MCF 10A (cell line): ENCODE measurements at regions not wholly inside any gene's neighbourhood (a gene's known extent, or its start where the extent isn't known, plus 50 kb on each side); places are given as distances from the start of the nearest gene placed in this dataset.

Source experiments
- BruUV-seq: library from RNA; stranded (reverse); fragments of 400-500 nt; replicated peaks from 2 replicates; lab custom pipeline; 2021; lab: Mats Ljungman, UMichigan
- CTCF ChIA-PET: fragments of 300-600 bp; sonication (Branson Sonifier 250); formaldehyde crosslinking; extraction: SDS; loops from one replicate; lab custom pipeline; 2021; ENCODE audit warnings: antibody characterized with exemption, inconsistent platforms; lab: Yijun Ruan, JAX
- POLR2A ChIA-PET: fragments of 300-600, 350-650 bp; sonication (Branson Sonifier 250); formaldehyde crosslinking; extraction: SDS; loops from one replicate; lab custom pipeline; 2020; ENCODE audit warnings: antibody characterized with exemption, inconsistent platforms; lab: Yijun Ruan, JAX
- DNase-seq: peaks from one replicate; pipeline ENCODE4 v3.0.0-alpha.2; 2018; ENCODE audit not compliant: unreplicated experiment
- H3K27ac Mint-ChIP-seq: one replicate; pipeline ENCODE4 v1.8.0; 2022; ENCODE audit warnings: mild to moderate bottlenecking, low read depth, mixed read lengths; ENCODE audit not compliant: unreplicated experiment
- H3K27me3 Mint-ChIP-seq: one replicate; pipeline ENCODE4 v1.8.0; 2022; ENCODE audit warnings: mixed read lengths; ENCODE audit not compliant: insufficient read depth, unreplicated experiment
- H3K36me3 Mint-ChIP-seq: one replicate; pipeline ENCODE4 v1.8.0; 2022; ENCODE audit warnings: mild to moderate bottlenecking, moderate library complexity, mixed read lengths; ENCODE audit not compliant: insufficient read depth, unreplicated experiment
- H3K4me1 Mint-ChIP-seq: one replicate; pipeline ENCODE4 v1.8.0; 2022; ENCODE audit warnings: mixed read lengths; ENCODE audit not compliant: insufficient read depth, unreplicated experiment
- H3K4me3 Mint-ChIP-seq: one replicate; pipeline ENCODE4 v1.8.0; 2022; ENCODE audit warnings: mild to moderate bottlenecking, moderate library complexity, mixed read lengths; ENCODE audit not compliant: unreplicated experiment
- H3K9me3 Mint-ChIP-seq: one replicate; pipeline ENCODE4 v1.8.0; 2022; ENCODE audit warnings: mixed read lengths; ENCODE audit not compliant: unreplicated experiment
- intact Hi-C: fragments of 100-400 bp; cut with micrococcal nuclease; formaldehyde crosslinking; loops from 2 replicates; pipeline ENCODE4 v1.14.1; 2022
- TF ChIP-seq, protein P1 (sequence below): fragments of 200-600 bp; IDR thresholded peaks from one replicate; pipeline ENCODE4 v1.8.0; 2022; ENCODE audit warnings: antibody characterized with exemption, mild to moderate bottlenecking; ENCODE audit not compliant: unreplicated experiment

DNA sequence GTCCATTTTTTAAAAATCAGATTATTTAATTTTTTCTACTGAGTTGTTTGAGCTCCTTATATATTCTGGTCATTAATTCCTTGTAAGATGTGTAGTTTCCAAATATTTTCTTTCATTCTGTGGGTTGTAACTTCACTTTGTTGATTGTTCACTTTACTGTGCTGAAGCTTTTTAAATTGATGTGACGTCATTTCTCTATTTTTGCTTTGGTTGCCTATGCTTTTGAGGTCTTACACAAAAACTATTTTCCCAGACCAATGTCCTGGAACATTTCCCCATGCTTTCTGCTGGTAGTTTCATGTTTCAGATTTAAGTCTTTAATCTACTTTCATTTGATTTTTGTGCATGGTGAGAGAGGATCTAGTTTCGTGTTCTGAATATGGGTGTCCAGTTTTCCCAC is 753.6 kb downstream of the TRIML1 start:
- H3K4me1 Mint-ChIP-seq: no peaks in the 10 kb centered on the region
- no TSS peak for BruUV-seq
- intact Hi-C loops: no loop called here
- ChIA-PET POLR2A (no interaction called here), CTCF (interaction anchor here (0.7 kb wide), 1 partner anchor 377 kb away, joined by 11 read pairs; no protein-coding TSS in a partner anchor)
- H3K9me3 Mint-ChIP-seq: peaks cover 6% of the 10 kb centered on the region
- no peaks in the 10 kb centered on the region for H3K36me3 Mint-ChIP-seq
- no peak for DNase-seq
- no peaks in the 10 kb centered on the region for H3K27me3 Mint-ChIP-seq
- H3K4me3 Mint-ChIP-seq: no peak overlapping the region
- TF ChIP-seq, protein P1, sequence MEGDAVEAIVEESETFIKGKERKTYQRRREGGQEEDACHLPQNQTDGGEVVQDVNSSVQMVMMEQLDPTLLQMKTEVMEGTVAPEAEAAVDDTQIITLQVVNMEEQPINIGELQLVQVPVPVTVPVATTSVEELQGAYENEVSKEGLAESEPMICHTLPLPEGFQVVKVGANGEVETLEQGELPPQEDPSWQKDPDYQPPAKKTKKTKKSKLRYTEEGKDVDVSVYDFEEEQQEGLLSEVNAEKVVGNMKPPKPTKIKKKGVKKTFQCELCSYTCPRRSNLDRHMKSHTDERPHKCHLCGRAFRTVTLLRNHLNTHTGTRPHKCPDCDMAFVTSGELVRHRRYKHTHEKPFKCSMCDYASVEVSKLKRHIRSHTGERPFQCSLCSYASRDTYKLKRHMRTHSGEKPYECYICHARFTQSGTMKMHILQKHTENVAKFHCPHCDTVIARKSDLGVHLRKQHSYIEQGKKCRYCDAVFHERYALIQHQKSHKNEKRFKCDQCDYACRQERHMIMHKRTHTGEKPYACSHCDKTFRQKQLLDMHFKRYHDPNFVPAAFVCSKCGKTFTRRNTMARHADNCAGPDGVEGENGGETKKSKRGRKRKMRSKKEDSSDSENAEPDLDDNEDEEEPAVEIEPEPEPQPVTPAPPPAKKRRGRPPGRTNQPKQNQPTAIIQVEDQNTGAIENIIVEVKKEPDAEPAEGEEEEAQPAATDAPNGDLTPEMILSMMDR: no peak
- no peak overlapping the region for H3K27ac Mint-ChIP-seq

DNA sequence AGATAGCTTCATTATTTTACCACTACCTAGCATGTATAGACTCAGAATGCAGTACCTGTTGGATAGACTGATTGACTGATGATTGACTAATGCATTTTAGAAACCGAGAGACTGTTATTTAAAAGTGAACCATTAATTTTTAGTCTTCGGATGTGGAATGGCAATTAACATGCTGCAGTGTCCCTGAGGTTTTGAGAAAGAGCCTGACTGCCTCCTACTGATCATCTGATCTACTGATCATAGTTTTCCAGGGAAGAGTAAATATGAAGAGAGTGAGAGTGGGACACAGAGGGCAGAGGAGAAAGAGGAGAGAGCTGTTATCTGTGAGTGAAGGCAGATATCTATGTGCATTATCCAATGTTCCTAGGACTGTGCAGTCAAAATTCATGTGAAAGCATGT is 764.7 kb downstream of the TRIML1 start:
- no peak overlapping the region for H3K4me3 Mint-ChIP-seq
- intact Hi-C loops: no loop called here
- ChIA-PET POLR2A (no interaction called here), CTCF (interaction anchor here (0.6 to 0.7 kb wide), 2 partner anchors 583 to 768 kb away, joined by 3 to 4 read pairs; no protein-coding TSS in a partner anchor)
- DNase-seq: no peak
- TF ChIP-seq, protein P1: no peak
- no peaks in the 10 kb centered on the region for H3K9me3 Mint-ChIP-seq
- H3K36me3 Mint-ChIP-seq: peaks cover 5% of the 10 kb centered on the region
- peak overlapping the region; percentile 25 for H3K27ac Mint-ChIP-seq
- no peaks in the 10 kb centered on the region for H3K27me3 Mint-ChIP-seq
- H3K4me1 Mint-ChIP-seq: no peaks in the 10 kb centered on the region
- no TSS peak for BruUV-seq

DNA sequence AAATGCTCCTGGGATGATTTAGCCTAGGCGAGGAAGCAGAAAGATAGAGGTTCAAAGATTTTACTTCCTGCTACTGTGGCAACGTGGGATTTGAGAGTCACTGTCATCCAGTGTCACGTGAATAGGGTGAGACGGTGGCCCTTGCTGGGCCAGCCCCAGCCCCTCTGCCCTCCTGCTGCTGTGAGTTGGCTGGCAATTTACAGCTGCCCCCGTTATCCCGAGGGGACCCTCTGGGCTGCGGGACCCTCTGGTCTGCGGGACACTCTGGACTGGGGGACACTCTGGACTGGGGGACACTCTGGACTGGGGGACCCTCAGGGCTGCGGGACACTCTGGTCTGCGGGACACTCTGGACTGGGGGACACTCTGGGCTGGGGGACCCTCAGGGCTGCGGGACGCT is 765.4 kb downstream of the TRIML1 start:
- Mint-ChIP-seq H3K9me3 (no peaks in the 10 kb centered on the region), H3K4me1 (no peaks in the 10 kb centered on the region), H3K4me3 (no peak overlapping the region), H3K27me3 (no peaks in the 10 kb centered on the region), H3K27ac (no peak overlapping the region), H3K36me3 (peaks cover 5% of the 10 kb centered on the region)
- no TSS peak for BruUV-seq
- ChIA-PET CTCF (interaction anchor here (0.6 to 0.7 kb wide), 2 partner anchors 582 to 769 kb away, joined by 3 to 4 read pairs; no protein-coding TSS in a partner anchor), POLR2A (no interaction called here)
- DNase-seq: no peak
- TF ChIP-seq, protein P1: no peak
- intact Hi-C loops: no loop called here

- ChIA-PET CTCF (no interaction called here), POLR2A (no interaction called here)
- no peak for DNase-seq
- H3K4me3 Mint-ChIP-seq: no peak overlapping the region
- H3K4me1 Mint-ChIP-seq: no peaks in the 10 kb centered on the region
- intact Hi-C loops: no loop called here
- H3K36me3 Mint-ChIP-seq: peaks cover 5% of the 10 kb centered on the region
- no peak overlapping the region for H3K27ac Mint-ChIP-seq
- no peaks in the 10 kb centered on the region for H3K9me3 Mint-ChIP-seq
- BruUV-seq: no TSS peak
- TF ChIP-seq, protein P1: no peak
- no peaks in the 10 kb centered on the region for H3K27me3 Mint-ChIP-seq
These were observed 766.0 kb downstream of the TRIML1 start for GRCh38 chr4:188905248-188905647.
